ENCODE measurements at regions not wholly inside any gene's neighbourhood (a gene's known extent, or its start where the extent isn't known, plus 50 kb on each side); places are given as distances from the start of the nearest gene placed in this dataset.

DNA sequence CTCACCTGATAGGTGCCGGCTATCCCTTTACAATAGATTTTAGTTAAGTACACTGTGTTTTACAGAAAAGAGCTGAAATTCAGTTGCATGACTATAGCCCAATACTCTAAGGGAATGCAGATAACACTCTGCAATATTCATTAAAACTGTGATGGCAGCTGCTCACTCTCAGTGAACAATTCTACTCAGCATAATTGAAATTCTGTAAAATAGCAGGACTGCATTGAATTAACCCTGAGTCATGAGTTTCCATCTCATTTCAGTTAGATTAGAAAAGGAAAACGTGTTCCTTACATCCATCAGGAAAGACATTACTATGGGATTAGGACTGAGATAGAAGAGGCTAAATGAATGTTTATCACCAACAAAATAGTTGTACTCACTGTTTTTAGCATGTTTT, 613.3 kb upstream of the JAG1 start:
- no peak for TF ChIP-seq CTCF (IDR thresholded peaks at IDR 0.05; ENCODE audit: poor library complexity, severe bottlenecking)
- no peak for TF ChIP-seq POLR2AphosphoS5 (IDR thresholded peaks at IDR 0.05)
- no peak for TF ChIP-seq SMC3 (conservative IDR thresholded peaks at IDR 0.05; ENCODE audit: poor library complexity)

Measured in neural cell (in vitro differentiated cells).